Activated CD4-positive, alpha-beta T cell treated with anti-CD3 and anti-CD28 coated beads, Interleukin-2, Interleukin-6, amounts not matched to agents 100 ng/mL and 50 ng/mL, durations not matched to agents 16 hours and 8 hours (primary cell): ENCODE measurements at regions not wholly inside any gene's neighbourhood (a gene's known extent, or its start where the extent isn't known, plus 50 kb on each side); places are given as distances from the start of the nearest gene placed in this dataset.

Experiments used
- DNase-seq: peaks from one replicate; pipeline ENCODE4 v3.0.0-alpha.2; 2020

GRCh38 chr5:118778941-118779340 lies 209.4 kb downstream of the DTWD2 start:
- no peak for DNase-seq

GRCh38 chr5:118777189-118777736 lies 211.1 kb downstream of the DTWD2 start:
- no peak for DNase-seq

- no peak for DNase-seq
Measured at GRCh38 chr5:118776755-118777154, 211.6 kb downstream of the DTWD2 start.

GRCh38 chr5:118775790-118776499 lies 212.4 kb downstream of the DTWD2 start:
- DNase-seq, result no peak

GRCh38 chr5:118768607-118769175 lies 219.7 kb downstream of the DTWD2 start:
- no peak for DNase-seq

GRCh38 chr5:118762291-118762690 lies 226.1 kb downstream of the DTWD2 start:
- no peak for DNase-seq

- DNase-seq, result no peak
Measured at GRCh38 chr5:118761814-118762213, 226.5 kb downstream of the DTWD2 start.

GRCh38 chr5:118752969-118753368 lies 235.4 kb downstream of the DTWD2 start:
- no peak for DNase-seq

GRCh38 chr5:118736396-118736795 lies 252.0 kb downstream of the DTWD2 start:
- DNase-seq, result no peak

- no peak for DNase-seq
Measured at GRCh38 chr5:118733394-118733793, 255.0 kb downstream of the DTWD2 start.

- no peak for DNase-seq
Measured at GRCh38 chr5:118728191-118728590, 260.2 kb downstream of the DTWD2 start.

- no peak for DNase-seq
Measured at GRCh38 chr5:118726891-118727290, 261.5 kb downstream of the DTWD2 start.

GRCh38 chr5:118723021-118723338 lies 265.4 kb downstream of the DTWD2 start:
- no peak for DNase-seq

- DNase-seq, result no peak
Measured at GRCh38 chr5:118722122-118723020, 266.0 kb downstream of the DTWD2 start.

GRCh38 chr5:118711727-118712126 lies 276.6 kb downstream of the DTWD2 start:
- no peak for DNase-seq

GRCh38 chr5:118705959-118706667 lies 282.2 kb downstream of the DTWD2 start:
- no peak for DNase-seq

GRCh38 chr5:118703241-118703640 lies 285.1 kb downstream of the DTWD2 start:
- no peak for DNase-seq

- DNase-seq, result no peak
Measured at GRCh38 chr5:118701791-118702190, 286.6 kb downstream of the DTWD2 start.

GRCh38 chr5:118700510-118700909 lies 287.8 kb downstream of the DTWD2 start:
- DNase-seq, result no peak

- no peak for DNase-seq
Measured at GRCh38 chr5:118698774-118699173, 289.6 kb downstream of the DTWD2 start.

GRCh38 chr5:118696076-118696475 lies 292.3 kb downstream of the DTWD2 start:
- no peak for DNase-seq

- DNase-seq, result no peak
Measured at GRCh38 chr5:118692811-118693342, 295.5 kb downstream of the DTWD2 start.
